Mucosa of descending colon (tissue), 3 donors: ENCODE measurements at regions not wholly inside any gene's neighbourhood (a gene's known extent, or its start where the extent isn't known, plus 50 kb on each side); places are given as distances from the start of the nearest gene placed in this dataset.

Source experiments
- ATAC-seq: fragments of 200-7000 bp; cut with Tn5 transposase; one replicate; pipeline ENCODE4 v1.9.1; 2020; ENCODE audit warnings: mild to moderate bottlenecking, moderate library complexity
- DNase-seq, 3 donors: peaks; one replicate each; pipeline ENCODE4 v3.0.0-alpha.2; 2020
- H3K36me3 ChIP-seq: fragments of 200-600 bp; one replicate; pipeline ENCODE4 v1.8.0; 2021; ENCODE audit warnings: low read depth, mild to moderate bottlenecking
- H3K4me1 ChIP-seq: fragments of 200-600 bp; one replicate; pipeline ENCODE4 v1.8.0; 2021; ENCODE audit warnings: low read depth, mild to moderate bottlenecking
- H3K4me3 ChIP-seq: fragments of 200-600 bp; one replicate; pipeline ENCODE4 v1.8.0; 2021; ENCODE audit warnings: mild to moderate bottlenecking
- H3K9me3 ChIP-seq: fragments of 200-600 bp; one replicate; pipeline ENCODE4 v1.8.0; 2021; ENCODE audit warnings: mild to moderate bottlenecking
- intact Hi-C, 2 donors: fragments of 100-400 bp; cut with DNase I in 1 of 2; cut with micrococcal nuclease in 1 of 2; formaldehyde crosslinking; loops; one replicate each; pipeline versions ENCODE4 v1.11.0 to v1.11.1; 2022; cut with DNase I, micrococcal nuclease
- TF ChIP-seq, protein P1 (sequence below): fragments of 200-600 bp; IDR thresholded peaks from one replicate; pipeline ENCODE4 v1.8.0; 2022; ENCODE audit warnings: antibody characterized with exemption, mild to moderate bottlenecking
- donor health status: DM: no; HTN: no; CAD: no; lungs with moderate emphysema.
- donor health status: DM: no; HTN: no; CAD: no.
- donor health status: DM: no; HTN: yes; CAD: no.

DNA sequence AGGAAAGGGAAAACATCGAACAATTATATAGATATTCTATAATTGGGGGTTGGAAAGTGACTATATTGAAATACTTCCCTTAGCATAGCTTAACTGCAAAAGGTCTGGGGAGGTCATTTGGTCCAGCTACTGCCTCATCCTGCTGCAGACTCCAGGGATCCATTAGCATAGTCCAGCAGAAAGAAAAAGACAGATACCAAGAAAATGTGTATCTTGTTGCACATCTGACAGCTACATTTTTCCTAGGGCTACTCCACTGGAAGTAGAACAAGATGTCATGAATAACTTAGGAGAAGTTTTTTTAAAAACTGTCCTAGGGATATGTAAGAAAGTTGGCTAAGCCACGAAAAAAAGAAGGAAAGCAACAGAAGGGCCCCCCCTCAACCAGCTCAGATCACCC lies 92.9 kb upstream of the SLC30A5 start:
- DNase-seq: no peak
- no peaks in the 10 kb centered on the region for H3K9me3 ChIP-seq
- H3K4me3 ChIP-seq: no peak overlapping the region
- ATAC-seq: no peak
- H3K36me3 ChIP-seq: no peaks in the 10 kb centered on the region
- intact Hi-C loops: no loop called here
- no peaks in the 10 kb centered on the region for H3K4me1 ChIP-seq
- TF ChIP-seq, protein P1, sequence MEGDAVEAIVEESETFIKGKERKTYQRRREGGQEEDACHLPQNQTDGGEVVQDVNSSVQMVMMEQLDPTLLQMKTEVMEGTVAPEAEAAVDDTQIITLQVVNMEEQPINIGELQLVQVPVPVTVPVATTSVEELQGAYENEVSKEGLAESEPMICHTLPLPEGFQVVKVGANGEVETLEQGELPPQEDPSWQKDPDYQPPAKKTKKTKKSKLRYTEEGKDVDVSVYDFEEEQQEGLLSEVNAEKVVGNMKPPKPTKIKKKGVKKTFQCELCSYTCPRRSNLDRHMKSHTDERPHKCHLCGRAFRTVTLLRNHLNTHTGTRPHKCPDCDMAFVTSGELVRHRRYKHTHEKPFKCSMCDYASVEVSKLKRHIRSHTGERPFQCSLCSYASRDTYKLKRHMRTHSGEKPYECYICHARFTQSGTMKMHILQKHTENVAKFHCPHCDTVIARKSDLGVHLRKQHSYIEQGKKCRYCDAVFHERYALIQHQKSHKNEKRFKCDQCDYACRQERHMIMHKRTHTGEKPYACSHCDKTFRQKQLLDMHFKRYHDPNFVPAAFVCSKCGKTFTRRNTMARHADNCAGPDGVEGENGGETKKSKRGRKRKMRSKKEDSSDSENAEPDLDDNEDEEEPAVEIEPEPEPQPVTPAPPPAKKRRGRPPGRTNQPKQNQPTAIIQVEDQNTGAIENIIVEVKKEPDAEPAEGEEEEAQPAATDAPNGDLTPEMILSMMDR: no peak

DNA sequence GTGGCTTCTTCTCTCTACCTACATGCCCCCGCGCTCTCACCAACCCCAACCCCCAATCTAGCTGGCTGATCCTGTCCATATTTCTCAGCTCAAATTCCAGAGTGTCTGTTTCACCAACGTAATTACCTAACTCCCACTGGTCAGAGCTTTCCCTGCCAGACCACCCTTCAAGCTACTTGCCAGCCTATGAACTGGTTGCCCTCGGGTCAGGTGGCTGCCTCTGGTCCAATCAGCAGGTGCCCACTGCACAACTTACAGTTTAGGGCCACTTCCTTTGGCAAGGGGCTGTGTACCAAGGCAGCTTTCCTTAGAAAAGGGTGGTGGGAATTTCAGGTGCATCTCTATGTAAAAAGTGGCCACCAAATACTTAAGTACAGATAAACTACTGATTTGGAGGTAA lies 92.2 kb upstream of the SLC30A5 start:
- Histone ChIP-seq H3K36me3 (no peaks in the 10 kb centered on the region), H3K9me3 (no peaks in the 10 kb centered on the region), H3K4me3 (no peak overlapping the region), H3K4me1 (no peaks in the 10 kb centered on the region)
- ATAC-seq (no peak), DNase-seq (no peak)
- intact Hi-C loops: no loop called here
- TF ChIP-seq, protein P1: no peak

DNA sequence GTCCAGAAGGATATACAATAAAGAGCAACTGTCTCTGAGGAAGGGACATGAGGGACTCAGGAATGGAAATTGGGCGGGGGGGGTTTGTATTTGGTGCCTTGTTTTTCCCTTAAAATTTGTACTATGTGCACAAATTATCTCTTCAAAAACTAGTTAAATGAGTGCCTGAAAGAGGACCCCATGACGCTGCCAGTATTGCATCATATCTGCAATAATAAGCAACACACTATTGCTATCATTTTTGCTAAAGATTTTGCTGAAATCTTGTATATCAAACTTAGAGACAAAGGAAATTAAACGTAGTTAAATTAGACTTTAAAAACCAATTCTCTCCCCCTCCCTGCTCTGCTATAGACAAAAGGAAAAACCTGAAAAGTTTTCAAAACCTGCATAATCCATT lies 89.7 kb upstream of the SLC30A5 start:
- H3K36me3 ChIP-seq: no peaks in the 10 kb centered on the region
- no peaks in the 10 kb centered on the region for H3K4me1 ChIP-seq
- intact Hi-C loops: no loop called here
- H3K4me3 ChIP-seq: no peak overlapping the region
- no peak for DNase-seq
- TF ChIP-seq, protein P1: no peak
- H3K9me3 ChIP-seq: no peaks in the 10 kb centered on the region
- no peak for ATAC-seq

DNA sequence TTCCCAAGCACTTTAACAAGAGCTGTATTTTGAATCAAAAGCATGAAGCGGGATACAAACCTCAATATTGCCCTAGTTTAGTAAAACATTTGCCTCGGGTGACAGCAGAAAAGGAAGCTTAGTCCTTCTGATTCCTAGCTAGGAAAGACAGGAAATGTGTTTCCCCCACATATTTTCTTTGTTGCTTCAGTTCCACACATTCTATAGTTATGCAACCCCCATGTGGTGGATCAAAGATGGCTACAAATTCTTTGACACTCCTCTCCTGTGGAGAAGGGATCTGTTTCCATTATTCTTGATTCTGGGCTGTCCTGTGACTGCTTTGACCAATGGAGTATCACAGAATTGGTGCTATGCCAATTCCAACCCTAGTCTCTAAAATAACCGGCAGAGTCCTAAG lies 89.1 kb upstream of the SLC30A5 start:
- no peak for DNase-seq
- TF ChIP-seq, protein P1: no peak
- H3K36me3 ChIP-seq: no peaks in the 10 kb centered on the region
- ATAC-seq: no peak
- no peaks in the 10 kb centered on the region for H3K9me3 ChIP-seq
- H3K4me1 ChIP-seq: no peaks in the 10 kb centered on the region
- no peak overlapping the region for H3K4me3 ChIP-seq
- intact Hi-C loops: no loop called here

DNA sequence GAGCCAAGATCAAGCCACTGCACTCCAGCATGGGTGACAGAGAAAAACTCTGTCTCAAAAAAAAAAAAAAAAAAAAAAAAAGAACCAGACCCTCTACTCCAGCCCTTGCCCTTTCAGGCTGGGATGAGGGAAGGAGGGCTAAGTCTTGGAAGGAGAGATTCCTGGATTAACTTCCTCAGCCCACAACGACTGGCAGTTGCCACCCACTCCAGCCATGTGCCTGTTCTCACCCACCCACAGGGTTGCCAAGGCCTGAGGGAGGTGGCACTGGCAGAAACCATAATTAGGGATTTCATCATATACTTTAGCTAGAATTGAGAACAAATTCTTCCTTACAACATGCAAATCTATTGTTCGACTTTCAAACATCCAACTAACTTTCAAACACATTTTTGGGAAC lies 87.8 kb upstream of the SLC30A5 start:
- Histone ChIP-seq H3K36me3 (no peaks in the 10 kb centered on the region), H3K4me3 (no peak overlapping the region), H3K9me3 (no peaks in the 10 kb centered on the region), H3K4me1 (no peaks in the 10 kb centered on the region)
- TF ChIP-seq, protein P1: no peak
- no peak for DNase-seq
- intact Hi-C loops: no loop called here
- ATAC-seq: no peak

DNA sequence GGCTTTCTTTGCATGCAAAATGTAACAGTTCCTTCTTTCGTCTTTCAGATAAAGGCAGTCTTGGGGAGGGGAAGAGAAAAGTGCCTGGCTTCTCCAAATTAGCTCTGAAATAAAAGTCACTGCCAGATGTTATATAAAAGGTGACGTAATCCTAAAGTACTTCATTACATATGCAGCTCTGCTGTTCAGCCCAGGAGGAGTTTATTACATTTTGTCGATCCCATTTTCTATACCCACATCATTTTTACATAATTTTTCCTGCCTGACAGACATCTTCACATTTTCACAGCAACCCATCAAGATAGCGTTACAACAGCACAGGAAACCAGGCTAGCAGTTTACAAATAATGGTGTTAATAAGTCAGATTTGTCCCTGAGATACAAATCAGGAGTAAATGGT lies 86.7 kb upstream of the SLC30A5 start:
- Histone ChIP-seq H3K4me1 (no peaks in the 10 kb centered on the region), H3K36me3 (no peaks in the 10 kb centered on the region), H3K4me3 (no peak overlapping the region), H3K9me3 (no peaks in the 10 kb centered on the region)
- TF ChIP-seq, protein P1: no peak
- intact Hi-C loops: no loop called here
- no peak for ATAC-seq
- DNase-seq: no peak
